Suprapubic skin (tissue), 4 donors: ENCODE measurements at regions not wholly inside any gene's neighbourhood (a gene's known extent, or its start where the extent isn't known, plus 50 kb on each side); places are given as distances from the start of the nearest gene placed in this dataset.

ENCODE experiments used
- DNase-seq, 2 donors: peaks; one replicate each; pipeline ENCODE4 v3.0.0-alpha.2; 2019; ENCODE audit warnings: low spot score in 2 of 2
- H3K27ac ChIP-seq: fragments of 200-600 bp; sonication (generic); one replicate; pipeline ENCODE4 v1.5.1; 2019
- H3K27me3 ChIP-seq: fragments of 200-600 bp; sonication (generic); one replicate; pipeline ENCODE4 v1.5.1; 2019
- H3K36me3 ChIP-seq: fragments of 200-600 bp; sonication (generic); one replicate; pipeline ENCODE4 v1.5.1; 2019
- H3K4me1 ChIP-seq: fragments of 200-600 bp; sonication (generic); one replicate; pipeline ENCODE4 v1.5.1; 2019
- H3K4me3 ChIP-seq: fragments of 200-600 bp; sonication (generic); one replicate; pipeline ENCODE4 v1.5.1; 2019; ENCODE audit warnings: mild to moderate bottlenecking
- H3K9me3 ChIP-seq: fragments of 200-600 bp; sonication (generic); one replicate; pipeline ENCODE4 v1.5.1; 2019
- CTCF ChIP-seq, 2 donors: fragments of 200-600 bp in 1 of 2; fragments of 450-650 bp in 1 of 2; sonication (generic) in 1 of 2; IDR thresholded peaks; one replicate each; pipeline ENCODE4 v1.5.1; 2016 to 2019; ENCODE audit warnings: antibody characterized with exemption in 2 of 2, mild to moderate bottlenecking in 1 of 2, moderate library complexity in 1 of 2
- EP300 ChIP-seq: sonication (generic); formaldehyde crosslinking; IDR thresholded peaks from one replicate; pipeline ENCODE4 v1.6.1; 2017; ENCODE audit warnings: antibody characterized with exemption
- POLR2A ChIP-seq, 2 donors: fragments of 450-650 bp; IDR thresholded peaks; one replicate each; pipeline ENCODE4 v1.6.1; 2017; ENCODE audit warnings: antibody characterized with exemption in 2 of 2, mild to moderate bottlenecking in 2 of 2, moderate library complexity in 2 of 2
- POLR2AphosphoS5 ChIP-seq, 3 donors: sonication (generic); formaldehyde crosslinking; IDR thresholded peaks; one replicate each; pipeline ENCODE4 v1.6.1; 2017; ENCODE audit warnings: antibody characterized with exemption in 3 of 3
- WGBS: methylation state at CpG from one replicate; pipeline ENCODE4 v1.1.5; 2018; 5-methylcytosine and 5-hydroxymethylcytosine counted together

GRCh38 chr12:23290627-23291330, 658.7 kb downstream of the SOX5 start:
- 50% methylated on average over 1 of the region's 1 CpG for WGBS

GRCh38 chr12:23303220-23303619, 646.2 kb downstream of the SOX5 start:
- WGBS: 73% methylated on average over 3 of the region's 3 CpGs
- TF ChIP-seq POLR2AphosphoS5 (IDR thresholded peaks at IDR 0.05) (no peak), CTCF (IDR thresholded peaks at IDR 0.05) (no peak), EP300 (no peak), POLR2A (IDR thresholded peaks at IDR 0.05) (no peak)
- Histone ChIP-seq H3K27me3 (no peaks in the 10 kb centered on the region), H3K36me3 (no peaks in the 10 kb centered on the region), H3K27ac (no peak overlapping the region), H3K9me3 (no peaks in the 10 kb centered on the region), H3K4me1 (no peaks in the 10 kb centered on the region), H3K4me3 (no peak overlapping the region)
- DNase-seq: no peak

More at GRCh38 chr12:23290627-23291330, 658.7 kb downstream of the SOX5 start:
- Histone ChIP-seq H3K4me3 (no peak overlapping the region), H3K36me3 (no peaks in the 10 kb centered on the region), H3K27me3 (no peaks in the 10 kb centered on the region), H3K27ac (no peak overlapping the region), H3K9me3 (no peaks in the 10 kb centered on the region), H3K4me1 (no peaks in the 10 kb centered on the region)
- no peak for DNase-seq
- TF ChIP-seq CTCF (IDR thresholded peaks at IDR 0.05): no peak
- TF ChIP-seq EP300: no peak
- TF ChIP-seq POLR2AphosphoS5 (IDR thresholded peaks at IDR 0.05): no peak
- TF ChIP-seq POLR2A (IDR thresholded peaks at IDR 0.05): no peak

GRCh38 chr12:23303821-23304220, 645.6 kb downstream of the SOX5 start:
- Histone ChIP-seq H3K4me1 (no peaks in the 10 kb centered on the region), H3K9me3 (peaks cover 3% of the 10 kb centered on the region), H3K36me3 (no peaks in the 10 kb centered on the region), H3K27me3 (no peaks in the 10 kb centered on the region), H3K27ac (no peak overlapping the region), H3K4me3 (no peak overlapping the region)
- 94% methylated on average over 1 of the region's 1 CpG for WGBS
- TF ChIP-seq CTCF (IDR thresholded peaks at IDR 0.05) (no peak), EP300 (no peak)
- DNase-seq: no peak

- Histone ChIP-seq H3K4me3 (no peak overlapping the region), H3K9me3 (no peaks in the 10 kb centered on the region), H3K4me1 (no peaks in the 10 kb centered on the region), H3K36me3 (no peaks in the 10 kb centered on the region), H3K27ac (no peak overlapping the region), H3K27me3 (no peaks in the 10 kb centered on the region)
- 90% methylated on average over 2 of the region's 2 CpGs for WGBS
- no peak for DNase-seq
- TF ChIP-seq EP300 (no peak), POLR2AphosphoS5 (IDR thresholded peaks at IDR 0.05) (no peak), POLR2A (IDR thresholded peaks at IDR 0.05) (no peak), CTCF (IDR thresholded peaks at IDR 0.05) (no peak)
Observed at GRCh38 chr12:23333938-23334337, 615.5 kb downstream of the SOX5 start.

DNA sequence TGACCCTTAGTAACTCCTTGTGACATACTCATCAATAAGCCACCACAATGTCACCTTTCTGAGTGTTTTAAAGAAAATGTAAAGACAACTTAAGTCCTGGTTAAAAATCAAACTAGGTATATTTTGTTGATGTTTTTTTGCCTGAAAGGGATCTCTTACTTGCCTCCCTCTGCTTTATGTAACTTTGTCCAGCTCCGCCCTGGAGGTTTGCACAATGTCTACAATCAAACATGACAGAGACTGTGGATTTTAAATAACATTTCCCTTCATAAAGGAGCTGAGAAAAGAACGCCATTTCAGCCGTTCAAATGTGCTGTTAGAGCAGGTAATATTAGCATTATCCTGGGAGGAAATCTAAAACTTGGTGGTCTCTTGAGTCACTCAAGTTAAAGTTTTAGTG, 613.9 kb downstream of the SOX5 start:
- Histone ChIP-seq H3K27me3 (no peaks in the 10 kb centered on the region), H3K27ac (no peak overlapping the region), H3K4me1 (no peaks in the 10 kb centered on the region), H3K4me3 (no peak overlapping the region), H3K9me3 (no peaks in the 10 kb centered on the region), H3K36me3 (no peaks in the 10 kb centered on the region)
- no peak for DNase-seq
- WGBS: 68% methylated on average over 3 of the region's 3 CpGs
- no peak for TF ChIP-seq EP300
- no peak for TF ChIP-seq POLR2A (IDR thresholded peaks at IDR 0.05)
- TF ChIP-seq CTCF (IDR thresholded peaks at IDR 0.05): no peak
- TF ChIP-seq POLR2AphosphoS5 (IDR thresholded peaks at IDR 0.05): no peak
